ENCODE measurements at regions not wholly inside any gene's neighbourhood (a gene's known extent, or its start where the extent isn't known, plus 50 kb on each side); places are given as distances from the start of the nearest gene placed in this dataset.
"Not testable (repeated sequence)": the region's sequence is repeated elsewhere in the genome, so short reads cannot be mapped to it uniquely, and the experiment has no call there.

DNA sequence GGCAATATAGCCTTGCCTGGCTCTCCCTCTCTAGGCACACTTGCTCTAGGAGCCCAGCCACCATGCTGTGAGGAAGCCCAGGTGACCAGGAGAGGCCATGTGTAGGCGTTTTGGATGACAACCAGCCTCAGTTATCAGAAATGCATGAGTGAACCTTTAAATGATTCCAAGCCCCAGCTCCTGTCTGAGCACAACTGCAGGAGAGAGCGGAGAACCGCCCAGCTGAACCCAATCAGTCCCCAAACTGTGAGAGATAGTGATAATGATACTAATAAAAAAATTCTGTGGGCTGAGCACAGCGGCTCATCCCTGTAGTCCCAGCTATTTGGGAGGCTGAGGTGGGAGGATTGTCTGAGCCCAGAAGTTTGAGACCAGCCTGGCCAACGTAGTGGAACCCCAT, 83.8 kb upstream of the TOX2 start:
- H3K4me3 ChIP-seq (ENCODE audit: insufficient read depth, low read depth, low read length) = no peak overlapping the region
- no peaks in the 10 kb centered on the region for H3K36me3 ChIP-seq (replicated peaks; ENCODE audit: control insufficient read depth, insufficient read depth, low read length)
- no peaks in the 10 kb centered on the region for H3K27me3 ChIP-seq (ENCODE audit: control insufficient read depth, insufficient read depth, low read length)
- no peak for DNase-seq

DNA sequence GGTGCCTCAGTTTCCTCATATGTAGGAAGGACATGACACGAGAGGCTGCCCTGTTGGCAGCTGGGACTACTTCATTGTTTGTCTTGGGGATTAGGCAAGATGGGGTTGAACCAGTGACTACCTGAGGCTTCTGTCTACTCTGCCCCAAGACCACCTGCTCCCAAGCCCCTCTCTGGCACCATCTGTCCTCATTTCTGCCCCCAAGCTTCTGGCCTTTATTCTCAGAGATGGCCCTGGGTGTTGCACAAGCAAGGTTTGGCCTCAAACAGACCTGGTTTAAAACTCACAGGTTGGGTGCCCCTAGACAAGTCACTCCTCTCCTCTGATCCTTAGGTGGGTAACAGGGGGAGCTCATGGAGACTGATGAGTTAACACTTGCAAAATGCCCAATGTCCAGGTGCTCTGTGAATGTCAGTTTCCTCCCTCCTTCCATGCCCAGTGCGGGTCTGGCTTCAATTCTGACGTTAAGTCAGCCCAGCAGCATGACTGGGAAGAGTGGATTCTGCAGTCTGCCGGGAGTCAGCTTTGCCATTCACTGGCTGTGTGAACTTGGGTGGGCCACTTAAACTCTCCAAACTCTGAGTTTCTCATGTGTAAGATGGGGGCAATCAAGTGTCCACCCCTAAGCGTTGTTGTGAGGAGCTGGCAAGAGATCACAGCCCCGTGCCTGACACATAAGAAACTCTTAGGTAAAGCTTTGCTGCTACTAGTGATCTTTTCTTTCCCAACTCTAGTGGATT, 84.5 kb upstream of the TOX2 start:
- no peaks in the 10 kb centered on the region for H3K27me3 ChIP-seq (ENCODE audit: control insufficient read depth, insufficient read depth, low read length)
- no peak overlapping the region for H3K4me3 ChIP-seq (ENCODE audit: insufficient read depth, low read depth, low read length)
- no peak for DNase-seq
- no peaks in the 10 kb centered on the region for H3K36me3 ChIP-seq (replicated peaks; ENCODE audit: control insufficient read depth, insufficient read depth, low read length)

DNA sequence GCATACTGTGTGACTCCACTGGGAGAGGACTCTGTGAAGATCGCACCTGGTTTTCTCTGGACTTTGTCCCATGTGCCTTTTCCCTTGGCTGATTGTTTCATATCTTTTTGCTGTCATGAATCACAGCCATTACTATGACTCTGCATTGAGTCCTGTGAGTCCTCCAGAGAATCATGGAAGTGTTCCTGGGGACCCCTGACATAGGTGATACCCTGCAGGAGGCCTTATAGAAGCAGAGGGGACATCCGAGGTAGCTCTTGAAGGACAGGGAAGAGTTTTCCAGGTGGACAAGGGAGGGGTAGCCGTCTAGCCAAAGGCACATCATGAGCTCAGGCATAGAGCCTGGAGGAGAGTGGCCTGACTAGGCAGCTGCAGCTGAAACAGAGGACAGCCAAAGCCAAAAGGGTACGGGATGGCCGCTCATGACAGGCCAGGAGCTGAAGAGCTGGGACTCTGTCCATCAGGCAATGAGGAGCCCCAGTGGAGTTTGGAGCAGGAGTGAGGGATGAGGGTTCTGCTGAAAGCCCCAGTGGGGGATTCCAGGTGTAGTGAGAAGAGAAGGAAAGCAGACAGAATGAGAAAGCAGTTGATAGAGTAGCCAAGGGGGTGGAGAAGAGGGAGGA, 86.6 kb upstream of the TOX2 start:
- DNase-seq = no peak
- no peak overlapping the region for H3K4me3 ChIP-seq (ENCODE audit: insufficient read depth, low read depth, low read length)
- H3K27me3 ChIP-seq (ENCODE audit: control insufficient read depth, insufficient read depth, low read length) = no peaks in the 10 kb centered on the region
- H3K36me3 ChIP-seq (replicated peaks; ENCODE audit: control insufficient read depth, insufficient read depth, low read length) = no peaks in the 10 kb centered on the region

DNA sequence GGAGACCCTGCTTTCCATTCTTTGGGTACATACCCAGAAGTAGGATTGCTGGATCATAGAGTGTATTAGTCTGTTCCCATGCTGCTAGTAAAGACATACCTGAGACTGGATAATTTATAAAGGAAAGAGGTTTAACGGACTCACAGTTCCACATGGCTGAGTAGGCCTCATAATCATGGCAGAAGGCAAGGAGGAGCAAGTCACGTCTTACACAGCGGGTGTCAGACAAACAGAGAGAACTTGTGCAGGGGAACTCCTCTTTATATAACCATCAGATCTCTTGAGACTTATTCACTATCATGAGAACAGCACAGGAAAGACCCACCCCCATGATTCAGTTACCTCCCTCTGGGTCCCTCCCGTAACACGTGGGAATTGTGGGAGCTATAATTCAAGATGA, 87.7 kb upstream of the TOX2 start:
- not testable (repeated sequence) for H3K27me3 ChIP-seq (ENCODE audit: control insufficient read depth, insufficient read depth, low read length); H3K36me3 ChIP-seq (replicated peaks; ENCODE audit: control insufficient read depth, insufficient read depth, low read length); H3K4me3 ChIP-seq (ENCODE audit: insufficient read depth, low read depth, low read length); DNase-seq

DNA sequence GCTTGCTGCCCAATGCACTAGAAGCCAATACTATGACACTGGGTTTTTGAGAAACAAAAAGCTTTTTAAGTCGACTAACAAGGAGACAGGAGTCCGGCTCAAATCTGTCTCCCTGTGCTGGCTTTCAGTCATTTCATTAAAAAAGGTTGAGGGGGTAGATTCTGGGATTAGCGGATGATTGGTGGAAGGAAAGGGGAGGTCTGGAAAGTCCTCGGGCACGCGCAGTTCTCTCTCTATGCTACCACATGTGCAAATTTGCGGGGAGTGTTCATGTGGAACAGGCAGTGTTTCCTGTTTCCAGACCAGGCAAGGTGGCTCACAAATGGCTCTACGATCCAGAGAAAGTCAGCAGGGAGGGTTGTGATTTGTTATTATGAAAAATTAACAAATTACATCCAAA, 89.1 kb upstream of the TOX2 start:
- no peaks in the 10 kb centered on the region for H3K36me3 ChIP-seq (replicated peaks; ENCODE audit: control insufficient read depth, insufficient read depth, low read length)
- no peak overlapping the region for H3K4me3 ChIP-seq (ENCODE audit: insufficient read depth, low read depth, low read length)
- DNase-seq = no peak
- H3K27me3 ChIP-seq (ENCODE audit: control insufficient read depth, insufficient read depth, low read length) = no peaks in the 10 kb centered on the region

DNA sequence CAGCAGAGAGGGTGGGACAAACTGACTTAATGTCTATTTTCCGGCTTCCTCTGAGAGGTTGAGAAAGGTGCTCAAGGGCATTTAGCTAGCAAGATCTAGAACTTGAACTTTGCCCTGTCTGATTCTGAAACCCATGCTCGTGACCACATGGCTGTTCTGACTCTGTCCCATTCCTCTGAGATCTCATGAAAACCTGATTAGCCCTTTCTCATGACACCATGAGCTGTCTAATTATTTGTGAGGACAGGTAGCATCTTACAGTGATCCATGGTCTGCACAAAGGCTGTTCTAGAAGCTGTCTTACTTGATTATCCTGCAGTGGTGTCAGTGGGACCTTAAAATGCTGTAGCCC, 89.6 kb upstream of the TOX2 start:
- DNase-seq = no peak
- Histone ChIP-seq H3K36me3 (replicated peaks; ENCODE audit: control insufficient read depth, insufficient read depth, low read length) (no peaks in the 10 kb centered on the region), H3K27me3 (ENCODE audit: control insufficient read depth, insufficient read depth, low read length) (no peaks in the 10 kb centered on the region), H3K4me3 (ENCODE audit: insufficient read depth, low read depth, low read length) (no peak overlapping the region)

DNA sequence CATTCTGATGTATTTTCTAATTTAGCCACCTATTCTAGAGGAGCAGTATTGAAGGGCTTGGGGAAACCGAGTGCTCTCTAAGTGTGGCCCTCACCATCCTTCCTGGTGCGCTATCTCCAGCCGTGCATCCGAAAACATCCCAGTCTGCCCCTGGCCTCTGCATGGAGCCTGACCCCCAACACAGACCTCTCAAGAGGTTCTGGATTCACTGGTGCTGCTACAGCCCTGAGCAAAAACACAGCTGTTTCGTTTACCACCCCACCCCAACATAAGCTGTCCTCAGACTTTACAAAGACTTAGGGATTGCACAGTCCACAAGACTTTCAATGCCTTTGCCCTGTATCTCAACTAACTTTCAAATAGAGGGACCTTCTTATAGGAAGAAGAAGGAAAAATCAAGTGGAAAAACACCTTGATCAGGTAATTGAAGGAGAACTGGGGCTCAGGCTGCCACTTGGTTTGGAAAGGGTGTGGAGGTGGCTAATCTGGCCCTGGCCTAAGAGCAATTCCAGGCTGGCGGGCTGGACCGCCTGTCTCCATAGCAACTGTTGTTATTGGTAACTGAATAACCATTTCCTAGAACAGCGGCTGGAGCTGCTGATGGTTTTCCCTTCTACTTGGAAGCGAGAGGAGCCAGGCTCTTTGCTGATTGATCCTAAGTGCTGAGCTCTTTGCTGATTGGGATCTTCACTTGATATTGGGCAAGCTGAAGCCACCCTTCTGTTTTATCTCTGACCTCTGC, 90.2 kb upstream of the TOX2 start:
- Histone ChIP-seq H3K4me3 (ENCODE audit: insufficient read depth, low read depth, low read length) (no peak overlapping the region), H3K36me3 (replicated peaks; ENCODE audit: control insufficient read depth, insufficient read depth, low read length) (no peaks in the 10 kb centered on the region), H3K27me3 (ENCODE audit: control insufficient read depth, insufficient read depth, low read length) (no peaks in the 10 kb centered on the region)
- peak; percentile 60 for DNase-seq

DNA sequence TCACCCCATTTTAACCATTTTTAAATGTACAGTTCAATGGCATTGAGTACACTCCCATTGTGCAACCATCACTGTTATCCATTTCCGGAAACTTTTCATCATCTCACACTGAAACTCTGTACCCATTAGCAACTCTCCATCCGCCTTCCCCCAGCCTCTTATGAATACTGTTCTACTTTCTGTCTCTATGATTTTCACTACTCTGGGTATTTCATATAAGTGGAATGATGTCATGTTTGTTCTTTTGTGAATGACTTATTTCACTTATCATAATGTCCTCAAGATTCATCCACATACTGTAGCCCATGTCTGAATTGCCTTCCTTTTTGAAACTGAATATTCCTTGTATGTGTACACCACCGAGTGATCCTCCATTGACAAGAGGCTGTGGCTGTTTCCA, 92.9 kb upstream of the TOX2 start:
- DNase-seq = no peak
- no peaks in the 10 kb centered on the region for H3K27me3 ChIP-seq (ENCODE audit: control insufficient read depth, insufficient read depth, low read length)
- H3K4me3 ChIP-seq (ENCODE audit: insufficient read depth, low read depth, low read length) = no peak overlapping the region
- no peaks in the 10 kb centered on the region for H3K36me3 ChIP-seq (replicated peaks; ENCODE audit: control insufficient read depth, insufficient read depth, low read length)

DNA sequence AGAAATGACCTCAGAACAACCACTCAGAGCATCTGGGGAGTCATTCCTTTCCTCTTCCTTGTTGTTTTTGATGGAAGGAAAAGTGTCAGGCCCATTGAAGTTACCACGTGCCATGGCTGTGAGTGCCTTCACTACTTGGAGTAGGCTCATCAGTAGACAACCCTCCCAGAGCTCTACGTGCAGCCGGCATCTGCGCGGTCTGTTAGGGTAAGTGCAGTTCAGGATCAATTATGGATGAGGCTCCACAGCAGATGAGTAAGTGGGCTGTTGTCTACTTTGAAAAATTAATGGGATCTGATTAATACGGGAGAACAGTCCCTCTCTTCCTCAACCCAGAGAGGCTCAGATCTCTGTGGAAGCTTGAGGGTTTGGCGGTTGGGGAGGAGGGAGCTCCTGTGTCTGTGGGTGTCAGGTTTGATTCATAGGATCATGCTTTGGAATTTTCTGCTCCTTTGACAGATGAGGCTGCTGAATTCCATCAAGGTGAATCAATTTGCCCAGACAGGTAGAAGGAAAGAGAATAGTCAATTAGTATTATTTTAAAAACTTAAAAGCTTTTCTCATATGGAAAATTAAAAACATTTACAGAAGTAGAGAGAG, 93.8 kb upstream of the TOX2 start:
- Histone ChIP-seq H3K27me3 (ENCODE audit: control insufficient read depth, insufficient read depth, low read length) (no peaks in the 10 kb centered on the region), H3K36me3 (replicated peaks; ENCODE audit: control insufficient read depth, insufficient read depth, low read length) (no peaks in the 10 kb centered on the region), H3K4me3 (ENCODE audit: insufficient read depth, low read depth, low read length) (no peak overlapping the region)
- DNase-seq = no peak

DNA sequence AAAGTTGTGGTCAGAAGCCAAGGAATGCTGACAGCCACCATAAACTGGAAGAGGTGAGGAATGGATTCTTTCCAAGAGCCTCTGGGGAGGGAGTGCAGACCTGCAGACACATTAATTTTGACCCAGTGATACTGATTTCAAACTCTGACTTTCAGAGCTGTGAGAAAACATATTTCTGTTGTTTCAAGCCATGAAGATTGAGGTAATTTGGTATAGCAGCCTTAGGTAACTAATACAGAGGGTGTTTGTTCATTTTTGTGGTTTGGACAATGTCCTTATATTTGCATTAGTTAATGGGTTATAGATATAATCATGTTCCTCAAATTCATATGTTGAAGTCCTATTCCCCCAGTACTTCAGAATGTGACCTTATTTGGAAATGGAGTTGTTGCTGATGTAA, 85.4 kb upstream of the GTSF1L start:
- H3K27me3 ChIP-seq (ENCODE audit: control insufficient read depth, insufficient read depth, low read length) = no peaks in the 10 kb centered on the region
- no peak overlapping the region for H3K4me3 ChIP-seq (ENCODE audit: insufficient read depth, low read depth, low read length)
- H3K36me3 ChIP-seq (replicated peaks; ENCODE audit: control insufficient read depth, insufficient read depth, low read length) = no peaks in the 10 kb centered on the region
- no peak for DNase-seq

DNA sequence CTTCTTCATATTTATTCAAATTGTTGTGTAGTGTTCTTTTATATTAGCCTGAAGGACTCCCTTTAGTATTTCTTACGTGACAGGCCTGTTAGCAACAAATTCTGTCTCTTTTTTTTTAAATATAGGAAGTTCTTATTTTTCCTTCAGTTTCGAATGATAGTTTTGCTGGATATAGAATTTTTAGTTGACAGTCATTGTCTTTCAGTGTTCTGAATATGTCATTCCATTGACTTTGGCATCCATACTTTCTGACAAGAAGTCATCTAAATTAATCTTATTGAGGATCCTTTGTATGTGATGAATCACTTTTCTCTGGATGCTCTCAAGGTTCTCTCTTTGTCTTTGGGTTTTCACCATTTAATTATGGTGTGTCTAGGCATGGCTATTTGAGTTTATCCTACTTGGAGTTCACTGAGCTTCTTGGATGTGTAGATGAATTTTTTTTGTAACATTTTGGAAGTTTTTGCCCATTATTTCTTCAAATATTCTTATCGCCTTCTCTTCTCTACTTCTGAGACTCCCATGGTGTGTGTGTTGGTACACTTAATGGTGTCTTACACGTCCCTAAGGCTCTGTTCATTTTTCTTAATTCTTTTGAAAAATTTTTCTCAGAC, 82.5 kb upstream of the GTSF1L start:
- H3K36me3 ChIP-seq (replicated peaks; ENCODE audit: control insufficient read depth, insufficient read depth, low read length) = no peaks in the 10 kb centered on the region
- H3K4me3 ChIP-seq (ENCODE audit: insufficient read depth, low read depth, low read length) = no peak overlapping the region

DNA sequence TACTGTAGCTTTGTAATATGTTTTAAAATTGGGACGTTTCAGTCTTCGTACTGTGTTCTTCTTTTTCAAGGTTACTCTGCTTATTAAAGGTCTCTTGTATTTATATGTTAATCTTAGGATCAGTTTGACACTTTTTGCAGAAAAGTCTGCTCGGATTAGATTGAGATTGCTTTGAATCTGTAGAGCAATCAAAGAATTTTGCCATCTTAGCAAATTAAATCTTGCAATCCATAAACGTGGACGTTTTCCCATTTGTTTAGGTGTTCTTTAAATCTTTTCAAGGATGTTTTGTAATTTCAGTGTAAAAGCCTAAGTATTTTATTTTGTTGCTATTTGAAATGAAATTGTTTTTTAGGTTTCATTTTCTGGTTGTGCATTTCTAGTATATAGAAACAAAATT, 78.0 kb upstream of the GTSF1L start:
- Histone ChIP-seq H3K36me3 (replicated peaks; ENCODE audit: control insufficient read depth, insufficient read depth, low read length) (no peaks in the 10 kb centered on the region), H3K4me3 (ENCODE audit: insufficient read depth, low read depth, low read length) (no peak overlapping the region), H3K27me3 (ENCODE audit: control insufficient read depth, insufficient read depth, low read length) (no peaks in the 10 kb centered on the region)
- DNase-seq = no peak

More for the DNA sequence above, 82.5 kb upstream of the GTSF1L start:
- no peak for DNase-seq
- no peaks in the 10 kb centered on the region for H3K27me3 ChIP-seq (ENCODE audit: control insufficient read depth, insufficient read depth, low read length)

DNA sequence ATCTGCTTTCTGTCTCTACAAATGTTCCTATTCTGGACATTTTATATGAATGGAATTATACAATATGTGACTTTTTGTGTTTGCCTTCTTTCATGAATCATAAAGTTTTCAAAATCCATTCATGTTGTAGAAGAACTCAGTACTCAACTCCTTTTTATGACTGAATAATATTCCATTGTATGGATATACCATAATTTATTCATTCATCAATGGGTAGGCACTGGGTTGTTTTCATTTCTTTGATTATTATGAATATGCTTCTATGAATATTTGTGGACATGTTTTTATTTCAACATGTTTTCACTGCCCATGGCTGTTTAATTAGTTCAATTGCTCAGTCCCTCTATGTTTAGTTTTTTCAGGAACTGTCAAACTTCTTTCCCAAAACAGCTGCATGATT, 76.5 kb upstream of the GTSF1L start:
- no peak for DNase-seq
- Histone ChIP-seq H3K27me3 (ENCODE audit: control insufficient read depth, insufficient read depth, low read length) (no peaks in the 10 kb centered on the region), H3K36me3 (replicated peaks; ENCODE audit: control insufficient read depth, insufficient read depth, low read length) (no peaks in the 10 kb centered on the region), H3K4me3 (ENCODE audit: insufficient read depth, low read depth, low read length) (no peak overlapping the region)

DNA sequence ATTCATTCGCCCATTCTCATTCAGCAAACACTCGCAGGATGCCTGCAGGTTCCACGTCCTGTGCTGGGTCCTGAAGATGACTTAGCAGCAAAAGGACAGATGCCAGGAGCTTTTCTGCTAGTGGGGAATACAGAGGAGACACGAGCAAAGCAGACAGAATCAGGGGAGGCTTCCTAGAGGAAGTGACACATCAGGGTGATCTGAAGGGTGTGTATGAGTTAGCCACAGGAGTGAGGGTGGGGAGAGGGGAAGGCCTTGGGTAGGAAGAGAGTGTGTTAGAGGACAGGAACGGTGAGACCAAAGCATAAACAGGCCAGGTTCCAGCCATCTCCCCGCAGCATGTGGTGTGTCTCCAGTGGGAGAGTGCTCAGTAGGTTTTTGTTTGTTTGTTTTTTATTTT, 73.4 kb upstream of the GTSF1L start:
- no peak overlapping the region for H3K4me3 ChIP-seq (ENCODE audit: insufficient read depth, low read depth, low read length)
- DNase-seq = no peak
- H3K27me3 ChIP-seq (ENCODE audit: control insufficient read depth, insufficient read depth, low read length) = no peaks in the 10 kb centered on the region
- no peaks in the 10 kb centered on the region for H3K36me3 ChIP-seq (replicated peaks; ENCODE audit: control insufficient read depth, insufficient read depth, low read length)

DNA sequence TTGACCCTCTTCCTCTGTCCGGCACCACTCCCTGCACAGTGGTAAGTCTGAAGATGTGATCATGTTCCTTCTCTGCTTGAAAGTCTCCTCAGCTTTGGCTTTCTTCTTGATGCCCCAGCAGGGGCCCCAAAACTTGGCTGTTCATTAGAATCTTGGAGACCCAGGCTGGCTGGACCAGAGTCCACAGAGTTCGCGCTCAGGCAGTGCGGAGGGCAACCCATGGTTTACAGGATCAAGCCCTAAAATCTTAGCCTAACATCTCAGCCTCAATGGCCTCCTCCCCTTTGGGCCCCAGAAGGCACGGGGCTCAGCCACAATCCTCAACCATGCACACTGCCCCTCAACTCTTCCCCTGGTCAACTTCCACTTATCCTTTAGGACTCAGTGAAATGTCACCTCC, 72.9 kb upstream of the GTSF1L start:
- no peak overlapping the region for H3K4me3 ChIP-seq (ENCODE audit: insufficient read depth, low read depth, low read length)
- H3K36me3 ChIP-seq (replicated peaks; ENCODE audit: control insufficient read depth, insufficient read depth, low read length) = no peaks in the 10 kb centered on the region
- H3K27me3 ChIP-seq (ENCODE audit: control insufficient read depth, insufficient read depth, low read length) = no peaks in the 10 kb centered on the region
- no peak for DNase-seq

All from H7 (cell line).